ENCODE measurements at regions not wholly inside any gene's neighbourhood (a gene's known extent, or its start where the extent isn't known, plus 50 kb on each side); places are given as distances from the start of the nearest gene placed in this dataset.

- no peak for DNase-seq (ENCODE audit: low spot score)
These were observed 121.0 kb upstream of the CDIN1 start for GRCh38 chr15:36458411-36458810.

- no peak for DNase-seq (ENCODE audit: low spot score)
These were observed 114.1 kb upstream of the CDIN1 start for GRCh38 chr15:36465304-36465703.

GRCh38 chr15:36468746-36469145 is 110.7 kb upstream of the CDIN1 start:
- no peak for DNase-seq (ENCODE audit: low spot score)

GRCh38 chr15:36469311-36469966 is 110.0 kb upstream of the CDIN1 start:
- DNase-seq (ENCODE audit: low spot score) = no peak

- DNase-seq (ENCODE audit: low spot score) = no peak
These were observed 106.8 kb upstream of the CDIN1 start for GRCh38 chr15:36472672-36473071.

GRCh38 chr15:36478561-36478960 is 100.9 kb upstream of the CDIN1 start:
- no peak for DNase-seq (ENCODE audit: low spot score)

GRCh38 chr15:36479200-36479896 is 100.1 kb upstream of the CDIN1 start:
- DNase-seq (ENCODE audit: low spot score) = no peak

- no peak for DNase-seq (ENCODE audit: low spot score)
These were observed 98.3 kb upstream of the CDIN1 start for GRCh38 chr15:36481156-36481555.

- DNase-seq (ENCODE audit: low spot score) = no peak
These were observed 96.0 kb upstream of the CDIN1 start for GRCh38 chr15:36483409-36483808.

GRCh38 chr15:36484038-36484778 is 95.2 kb upstream of the CDIN1 start:
- no peak for DNase-seq (ENCODE audit: low spot score)

- DNase-seq (ENCODE audit: low spot score) = no peak
These were observed 87.5 kb upstream of the CDIN1 start for GRCh38 chr15:36491912-36492311.

GRCh38 chr15:36495456-36495991 is 83.9 kb upstream of the CDIN1 start:
- DNase-seq (ENCODE audit: low spot score) = no peak

GRCh38 chr15:36497901-36498300 is 81.5 kb upstream of the CDIN1 start:
- DNase-seq (ENCODE audit: low spot score) = no peak

GRCh38 chr15:36498401-36498800 is 81.0 kb upstream of the CDIN1 start:
- DNase-seq (ENCODE audit: low spot score) = no peak

GRCh38 chr15:36498916-36499315 is 80.5 kb upstream of the CDIN1 start:
- no peak for DNase-seq (ENCODE audit: low spot score)

- DNase-seq (ENCODE audit: low spot score) = no peak
These were observed 79.7 kb upstream of the CDIN1 start for GRCh38 chr15:36499412-36500389.

GRCh38 chr15:36501063-36501678 is 78.3 kb upstream of the CDIN1 start:
- peak; percentile 93 for DNase-seq (ENCODE audit: low spot score)

- no peak for DNase-seq (ENCODE audit: low spot score)
These were observed 76.9 kb upstream of the CDIN1 start for GRCh38 chr15:36502509-36502908.

GRCh38 chr15:36506733-36507356 is 72.6 kb upstream of the CDIN1 start:
- peak; percentile 64 for DNase-seq (ENCODE audit: low spot score)

GRCh38 chr15:36507458-36507857 is 72.0 kb upstream of the CDIN1 start:
- DNase-seq (ENCODE audit: low spot score) = no peak
